ENCODE measurements at regions not wholly inside any gene's neighbourhood (a gene's known extent, or its start where the extent isn't known, plus 50 kb on each side); places are given as distances from the start of the nearest gene placed in this dataset.

GRCh38 chr1:87185077-87185476 lies 143.6 kb upstream of the LMO4 start:
- Histone ChIP-seq H3K9ac (ENCODE audit: low read length) (no peak overlapping the region), H3K4me1 (ENCODE audit: insufficient read depth, low read length) (no peaks in the 10 kb centered on the region), H4K20me1 (ENCODE audit: low read length) (no peaks in the 10 kb centered on the region), H3K4me2 (ENCODE audit: low read length) (no peak overlapping the region), H3K27ac (ENCODE audit: low read length) (no peak overlapping the region), H3K27me3 (ENCODE audit: low read length) (0 out of 2 replicates have a peak, but pooled peaks cover under 1% of the 10 kb centered on the region), H3K9me2 (replicated peaks; ENCODE audit: low read length) (no peaks in the 10 kb centered on the region), H3K36me3 (ENCODE audit: low read depth, low read length) (no peaks in the 10 kb centered on the region), H3K9me3 (ENCODE audit: low read length) (no peaks in the 10 kb centered on the region), H3F3A (ENCODE audit: low read length, unreplicated experiment) (no peaks in the 10 kb centered on the region), H2AFZ (ENCODE audit: low read length) (no peak overlapping the region), H3K4me3 (ENCODE audit: low read length) (no peak overlapping the region), H3K79me2 (ENCODE audit: low read length) (no peaks in the 10 kb centered on the region)
- intact Hi-C loops (cut with micrococcal nuclease), result no loop called here
- TF ChIP-seq EZH2 (IDR thresholded peaks at IDR 0.05; ENCODE audit: low read length, unreplicated experiment), result no peak
- TF ChIP-seq CTCF (conservative IDR thresholded peaks at IDR 0.05; ENCODE audit: low read depth, low read length), result no peak
- no peak for TF ChIP-seq EZH2phosphoT487 (IDR thresholded peaks at IDR 0.05; ENCODE audit: borderline replicate concordance, low read length)
- DNase-seq, result no peak
- ATAC-seq, result no peak
- CTCF ChIA-PET, result no interaction called here
- no TSS peak for BruUV-seq (replicated peaks)
- POLR2A ChIA-PET (ENCODE audit: unreplicated experiment), result no interaction called here

- Histone ChIP-seq H3K4me1 (ENCODE audit: insufficient read depth, low read length) (no peaks in the 10 kb centered on the region), H4K20me1 (ENCODE audit: low read length) (no peaks in the 10 kb centered on the region), H2AFZ (ENCODE audit: low read length) (no peak overlapping the region), H3F3A (ENCODE audit: low read length, unreplicated experiment) (no peaks in the 10 kb centered on the region), H3K79me2 (ENCODE audit: low read length) (no peaks in the 10 kb centered on the region), H3K36me3 (ENCODE audit: low read depth, low read length) (no peaks in the 10 kb centered on the region), H3K9ac (ENCODE audit: low read length) (no peak overlapping the region), H3K9me3 (ENCODE audit: low read length) (no peaks in the 10 kb centered on the region), H3K4me2 (ENCODE audit: low read length) (no peak overlapping the region), H3K9me2 (replicated peaks; ENCODE audit: low read length) (no peaks in the 10 kb centered on the region), H3K27me3 (ENCODE audit: low read length) (peaks cover 6% of the 10 kb centered on the region; the same call in 1 of the 2 replicates), H3K27ac (ENCODE audit: low read length) (no peak overlapping the region), H3K4me3 (ENCODE audit: low read length) (no peak overlapping the region)
- ChIA-PET CTCF (no interaction called here), POLR2A (ENCODE audit: unreplicated experiment) (no interaction called here)
- no TSS peak for BruUV-seq (replicated peaks)
- intact Hi-C loops (cut with micrococcal nuclease), result no loop called here
- ATAC-seq (no peak), DNase-seq (no peak)
- no peak for TF ChIP-seq EZH2 (IDR thresholded peaks at IDR 0.05; ENCODE audit: low read length, unreplicated experiment)
- TF ChIP-seq EZH2phosphoT487 (IDR thresholded peaks at IDR 0.05; ENCODE audit: borderline replicate concordance, low read length), result no peak
- TF ChIP-seq CTCF (conservative IDR thresholded peaks at IDR 0.05; ENCODE audit: low read depth, low read length), result no peak
Observed at GRCh38 chr1:87186346-87186745, 142.3 kb upstream of the LMO4 start.

GRCh38 chr1:87188640-87189039 lies 140.0 kb upstream of the LMO4 start:
- Histone ChIP-seq H3K79me2 (ENCODE audit: low read length) (no peaks in the 10 kb centered on the region), H3K27ac (ENCODE audit: low read length) (no peak overlapping the region), H3K4me2 (ENCODE audit: low read length) (no peak overlapping the region), H4K20me1 (ENCODE audit: low read length) (no peaks in the 10 kb centered on the region), H3K9me2 (replicated peaks; ENCODE audit: low read length) (no peaks in the 10 kb centered on the region), H3K9me3 (ENCODE audit: low read length) (no peaks in the 10 kb centered on the region), H3K36me3 (ENCODE audit: low read depth, low read length) (no peaks in the 10 kb centered on the region), H3K4me3 (ENCODE audit: low read length) (no peak overlapping the region), H3K9ac (ENCODE audit: low read length) (no peak overlapping the region), H2AFZ (ENCODE audit: low read length) (no peak overlapping the region), H3K27me3 (ENCODE audit: low read length) (peaks cover 6% of the 10 kb centered on the region; the same call in 1 of the 2 replicates), H3K4me1 (ENCODE audit: insufficient read depth, low read length) (no peaks in the 10 kb centered on the region), H3F3A (ENCODE audit: low read length, unreplicated experiment) (no peaks in the 10 kb centered on the region)
- POLR2A ChIA-PET (ENCODE audit: unreplicated experiment), result no interaction called here
- intact Hi-C loops (cut with micrococcal nuclease), result no loop called here
- TF ChIP-seq CTCF (conservative IDR thresholded peaks at IDR 0.05; ENCODE audit: low read depth, low read length) (no peak), EZH2phosphoT487 (IDR thresholded peaks at IDR 0.05; ENCODE audit: borderline replicate concordance, low read length) (no peak), EZH2 (IDR thresholded peaks at IDR 0.05; ENCODE audit: low read length, unreplicated experiment) (no peak)
- DNase-seq, result no peak
- no peak for ATAC-seq
- CTCF ChIA-PET, result no interaction called here
- no TSS peak for BruUV-seq (replicated peaks)
